ENCODE measurements at regions not wholly inside any gene's neighbourhood (a gene's known extent, or its start where the extent isn't known, plus 50 kb on each side); places are given as distances from the start of the nearest gene placed in this dataset.

- Mint-ChIP-seq H3K27ac (ENCODE audit: low read depth) (no peak overlapping the region), H3K9me3 (peaks cover 5% of the 10 kb centered on the region), H3K4me1 (peaks cover 1% of the 10 kb centered on the region), H3K4me3 (no peak overlapping the region), H3K27me3 (no peaks in the 10 kb centered on the region), H3K36me3 (ENCODE audit: insufficient read depth) (no peaks in the 10 kb centered on the region)
- no peak for ATAC-seq (replicated peaks; ENCODE audit: extremely low read depth, poor library complexity, severe bottlenecking)
- no peak for DNase-seq (ENCODE audit: low spot score in 2 of 2)
Observed at GRCh38 chr2:59882279-59882678, 671.2 kb downstream of the BCL11A start.

GRCh38 chr2:59881218-59881617 is 672.2 kb downstream of the BCL11A start:
- no peaks in the 10 kb centered on the region for H3K4me1 Mint-ChIP-seq
- DNase-seq (ENCODE audit: low spot score in 2 of 2) (no peak), ATAC-seq (replicated peaks; ENCODE audit: extremely low read depth, poor library complexity, severe bottlenecking) (no peak)
- peaks cover 10% of the 10 kb centered on the region for H3K9me3 Mint-ChIP-seq
- no peak overlapping the region for H3K4me3 Mint-ChIP-seq
- H3K36me3 Mint-ChIP-seq (ENCODE audit: insufficient read depth): no peaks in the 10 kb centered on the region
- H3K27ac Mint-ChIP-seq (ENCODE audit: low read depth): no peak overlapping the region
- H3K27me3 Mint-ChIP-seq: no peaks in the 10 kb centered on the region

GRCh38 chr2:59879700-59880131 is 673.7 kb downstream of the BCL11A start:
- Mint-ChIP-seq H3K36me3 (ENCODE audit: insufficient read depth) (no peaks in the 10 kb centered on the region), H3K27me3 (no peaks in the 10 kb centered on the region), H3K4me1 (no peaks in the 10 kb centered on the region), H3K27ac (ENCODE audit: low read depth) (no peak overlapping the region), H3K4me3 (no peak overlapping the region), H3K9me3 (peaks cover 13% of the 10 kb centered on the region)
- DNase-seq (ENCODE audit: low spot score in 2 of 2) (no peak), ATAC-seq (replicated peaks; ENCODE audit: extremely low read depth, poor library complexity, severe bottlenecking) (no peak)

- DNase-seq (ENCODE audit: low spot score in 2 of 2) (no peak), ATAC-seq (replicated peaks; ENCODE audit: extremely low read depth, poor library complexity, severe bottlenecking) (no peak)
- H3K9me3 Mint-ChIP-seq: peaks cover 13% of the 10 kb centered on the region
- no peaks in the 10 kb centered on the region for H3K27me3 Mint-ChIP-seq
- no peaks in the 10 kb centered on the region for H3K4me1 Mint-ChIP-seq
- no peak overlapping the region for H3K27ac Mint-ChIP-seq (ENCODE audit: low read depth)
- no peak overlapping the region for H3K4me3 Mint-ChIP-seq
- no peaks in the 10 kb centered on the region for H3K36me3 Mint-ChIP-seq (ENCODE audit: insufficient read depth)
Observed at GRCh38 chr2:59875836-59876235, 677.6 kb downstream of the BCL11A start.

- H3K4me3 Mint-ChIP-seq: no peak overlapping the region
- H3K27ac Mint-ChIP-seq (ENCODE audit: low read depth): no peak overlapping the region
- DNase-seq (ENCODE audit: low spot score in 2 of 2): no peak
- no peaks in the 10 kb centered on the region for H3K27me3 Mint-ChIP-seq
- H3K36me3 Mint-ChIP-seq (ENCODE audit: insufficient read depth): no peaks in the 10 kb centered on the region
- H3K4me1 Mint-ChIP-seq: no peaks in the 10 kb centered on the region
- H3K9me3 Mint-ChIP-seq: peaks cover 13% of the 10 kb centered on the region
- ATAC-seq (replicated peaks; ENCODE audit: extremely low read depth, poor library complexity, severe bottlenecking): no peak
Observed at GRCh38 chr2:59874971-59875755, 678.3 kb downstream of the BCL11A start.

GRCh38 chr2:59874361-59874760 is 679.1 kb downstream of the BCL11A start:
- no peak for ATAC-seq (replicated peaks; ENCODE audit: extremely low read depth, poor library complexity, severe bottlenecking)
- Mint-ChIP-seq H3K4me3 (no peak overlapping the region), H3K27me3 (no peaks in the 10 kb centered on the region), H3K36me3 (ENCODE audit: insufficient read depth) (no peaks in the 10 kb centered on the region), H3K4me1 (no peaks in the 10 kb centered on the region), H3K27ac (ENCODE audit: low read depth) (no peak overlapping the region), H3K9me3 (peaks cover 9% of the 10 kb centered on the region)
- DNase-seq (ENCODE audit: low spot score in 2 of 2): no peak

- DNase-seq (ENCODE audit: low spot score in 2 of 2): no peak
- no peak overlapping the region for H3K27ac Mint-ChIP-seq (ENCODE audit: low read depth)
Observed at GRCh38 chr2:59871830-59872229, 681.6 kb downstream of the BCL11A start.

GRCh38 chr2:59868981-59869380 is 684.5 kb downstream of the BCL11A start:
- ATAC-seq (replicated peaks; ENCODE audit: extremely low read depth, poor library complexity, severe bottlenecking) (no peak), DNase-seq (ENCODE audit: low spot score in 2 of 2) (no peak)
- no peak overlapping the region for H3K27ac Mint-ChIP-seq (ENCODE audit: low read depth)
- no peaks in the 10 kb centered on the region for H3K27me3 Mint-ChIP-seq
- H3K9me3 Mint-ChIP-seq: no peaks in the 10 kb centered on the region
- no peaks in the 10 kb centered on the region for H3K36me3 Mint-ChIP-seq (ENCODE audit: insufficient read depth)
- H3K4me1 Mint-ChIP-seq: no peaks in the 10 kb centered on the region
- H3K4me3 Mint-ChIP-seq: no peak overlapping the region

More at GRCh38 chr2:59871830-59872229, 681.6 kb downstream of the BCL11A start:
- Mint-ChIP-seq H3K4me1 (no peaks in the 10 kb centered on the region), H3K36me3 (ENCODE audit: insufficient read depth) (no peaks in the 10 kb centered on the region), H3K4me3 (no peak overlapping the region), H3K27me3 (no peaks in the 10 kb centered on the region), H3K9me3 (peaks cover 8% of the 10 kb centered on the region)
- no peak for ATAC-seq (replicated peaks; ENCODE audit: extremely low read depth, poor library complexity, severe bottlenecking)

GRCh38 chr2:59866436-59866835 is 687.0 kb downstream of the BCL11A start:
- DNase-seq (ENCODE audit: low spot score in 2 of 2): no peak
- no peak overlapping the region for H3K27ac Mint-ChIP-seq (ENCODE audit: low read depth)
- H3K36me3 Mint-ChIP-seq (ENCODE audit: insufficient read depth): no peaks in the 10 kb centered on the region
- no peaks in the 10 kb centered on the region for H3K27me3 Mint-ChIP-seq
- no peaks in the 10 kb centered on the region for H3K4me1 Mint-ChIP-seq
- H3K9me3 Mint-ChIP-seq: peaks cover 7% of the 10 kb centered on the region
- no peak overlapping the region for H3K4me3 Mint-ChIP-seq
- no peak for ATAC-seq (replicated peaks; ENCODE audit: extremely low read depth, poor library complexity, severe bottlenecking)

GRCh38 chr2:59858540-59858939 is 694.9 kb downstream of the BCL11A start:
- no peaks in the 10 kb centered on the region for H3K27me3 Mint-ChIP-seq
- ATAC-seq (replicated peaks; ENCODE audit: extremely low read depth, poor library complexity, severe bottlenecking): no peak

GRCh38 chr2:59857109-59857508 is 696.3 kb downstream of the BCL11A start:
- Mint-ChIP-seq H3K9me3 (peaks cover 13% of the 10 kb centered on the region), H3K27ac (ENCODE audit: low read depth) (no peak overlapping the region), H3K36me3 (ENCODE audit: insufficient read depth) (no peaks in the 10 kb centered on the region), H3K4me3 (no peak overlapping the region), H3K27me3 (no peaks in the 10 kb centered on the region), H3K4me1 (peaks cover under 1% of the 10 kb centered on the region)
- ATAC-seq (replicated peaks; ENCODE audit: extremely low read depth, poor library complexity, severe bottlenecking) (no peak), DNase-seq (ENCODE audit: low spot score in 2 of 2) (no peak)

More at GRCh38 chr2:59858540-59858939, 694.9 kb downstream of the BCL11A start:
- Mint-ChIP-seq H3K27ac (ENCODE audit: low read depth) (no peak overlapping the region), H3K4me1 (no peaks in the 10 kb centered on the region), H3K9me3 (peaks cover 14% of the 10 kb centered on the region), H3K36me3 (ENCODE audit: insufficient read depth) (no peaks in the 10 kb centered on the region), H3K4me3 (no peak overlapping the region)
- no peak for DNase-seq (ENCODE audit: low spot score in 2 of 2)

GRCh38 chr2:59856391-59856790 is 697.1 kb downstream of the BCL11A start:
- ATAC-seq (replicated peaks; ENCODE audit: extremely low read depth, poor library complexity, severe bottlenecking) (no peak), DNase-seq (ENCODE audit: low spot score in 2 of 2) (no peak)
- Mint-ChIP-seq H3K9me3 (peaks cover 11% of the 10 kb centered on the region), H3K36me3 (ENCODE audit: insufficient read depth) (no peaks in the 10 kb centered on the region), H3K27ac (ENCODE audit: low read depth) (no peak overlapping the region), H3K4me3 (no peak overlapping the region), H3K4me1 (peaks cover 4% of the 10 kb centered on the region), H3K27me3 (no peaks in the 10 kb centered on the region)

GRCh38 chr2:59853032-59853431 is 700.4 kb downstream of the BCL11A start:
- H3K27me3 Mint-ChIP-seq: no peaks in the 10 kb centered on the region
- ATAC-seq (replicated peaks; ENCODE audit: extremely low read depth, poor library complexity, severe bottlenecking) (no peak), DNase-seq (ENCODE audit: low spot score in 2 of 2) (no peak)
- H3K4me3 Mint-ChIP-seq: no peak overlapping the region
- peaks cover 4% of the 10 kb centered on the region for H3K4me1 Mint-ChIP-seq
- no peaks in the 10 kb centered on the region for H3K36me3 Mint-ChIP-seq (ENCODE audit: insufficient read depth)
- H3K27ac Mint-ChIP-seq (ENCODE audit: low read depth): no peak overlapping the region
- peaks cover 11% of the 10 kb centered on the region for H3K9me3 Mint-ChIP-seq
